Activated CD8-positive, alpha-beta memory T cell treated with anti-CD3 and anti-CD28 coated beads, Interleukin-2, amount 10 ng/mL, durations not matched to agents 7 days and 5 days (primary cell): ENCODE measurements at regions not wholly inside any gene's neighbourhood (a gene's known extent, or its start where the extent isn't known, plus 50 kb on each side); places are given as distances from the start of the nearest gene placed in this dataset.

Experiments used
- ATAC-seq: fragments of 150-1000 bp; cut with Tn5 transposase; one replicate; pipeline ENCODE4 v1.10.0; 2021; ENCODE audit warnings: moderate library complexity
- CTCF ChIA-PET: fragments of 350-600 bp; sonication (Branson Sonifier 250); formaldehyde crosslinking; loops from one replicate; lab custom pipeline; 2021; ENCODE audit warnings: antibody characterized with exemption; lab: Charles Lee
- DNase-seq: peaks from one replicate; pipeline ENCODE4 v3.0.0-alpha.2; 2020
- H3K27ac Mint-ChIP-seq: one replicate; pipeline ENCODE4 v1.8.0; 2021; ENCODE audit warnings: mild to moderate bottlenecking, mixed read lengths
- H3K27me3 Mint-ChIP-seq: one replicate; pipeline ENCODE4 v1.8.0; 2021; ENCODE audit warnings: mixed read lengths
- H3K36me3 Mint-ChIP-seq: one replicate; pipeline ENCODE4 v1.8.0; 2021; ENCODE audit warnings: mild to moderate bottlenecking, mixed read lengths
- H3K4me1 Mint-ChIP-seq: one replicate; pipeline ENCODE4 v1.8.0; 2021; ENCODE audit warnings: mixed read lengths
- H3K4me3 Mint-ChIP-seq: one replicate; pipeline ENCODE4 v1.8.0; 2021; ENCODE audit warnings: mild to moderate bottlenecking, moderate library complexity, mixed read lengths
- H3K9me3 Mint-ChIP-seq: one replicate; pipeline ENCODE4 v1.8.0; 2022; ENCODE audit warnings: low read depth, mixed read lengths

GRCh38 chr3:137249311-137249940, 291.6 kb downstream of the IL20RB start:
- CTCF ChIA-PET, result no interaction called here
- Mint-ChIP-seq H3K4me3 (no peak overlapping the region), H3K36me3 (no peaks in the 10 kb centered on the region)

DNA sequence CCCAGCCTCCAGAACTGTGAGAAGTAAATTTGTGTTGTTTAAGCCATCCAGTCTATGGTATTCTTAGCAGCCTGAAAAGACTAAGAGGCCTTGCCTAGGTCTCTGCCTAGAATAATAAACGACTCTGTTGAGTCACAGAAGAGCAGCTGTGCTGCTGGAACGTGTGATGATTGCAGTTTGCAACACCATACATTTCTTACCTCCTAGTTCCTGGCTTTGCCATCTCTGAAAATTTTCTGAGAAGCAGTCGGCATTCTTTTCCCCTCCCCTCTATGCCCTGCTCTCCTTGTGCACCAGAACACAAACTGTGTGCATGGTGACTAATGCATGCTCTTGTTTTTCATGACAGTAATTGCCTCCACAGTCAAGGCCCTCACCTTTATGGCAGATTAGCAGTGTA, 301.3 kb downstream of the IL20RB start:
- DNase-seq (no peak), ATAC-seq (no peak)
- Mint-ChIP-seq H3K4me3 (no peak overlapping the region), H3K4me1 (no peaks in the 10 kb centered on the region), H3K27me3 (no peaks in the 10 kb centered on the region), H3K9me3 (no peaks in the 10 kb centered on the region), H3K36me3 (no peaks in the 10 kb centered on the region), H3K27ac (no peak overlapping the region)
- CTCF ChIA-PET, result no interaction called here

More at GRCh38 chr3:137249311-137249940, 291.6 kb downstream of the IL20RB start:
- Mint-ChIP-seq H3K4me1 (no peaks in the 10 kb centered on the region), H3K27ac (no peak overlapping the region), H3K27me3 (no peaks in the 10 kb centered on the region), H3K9me3 (no peaks in the 10 kb centered on the region)
- DNase-seq, result no peak
- no peak for ATAC-seq

DNA sequence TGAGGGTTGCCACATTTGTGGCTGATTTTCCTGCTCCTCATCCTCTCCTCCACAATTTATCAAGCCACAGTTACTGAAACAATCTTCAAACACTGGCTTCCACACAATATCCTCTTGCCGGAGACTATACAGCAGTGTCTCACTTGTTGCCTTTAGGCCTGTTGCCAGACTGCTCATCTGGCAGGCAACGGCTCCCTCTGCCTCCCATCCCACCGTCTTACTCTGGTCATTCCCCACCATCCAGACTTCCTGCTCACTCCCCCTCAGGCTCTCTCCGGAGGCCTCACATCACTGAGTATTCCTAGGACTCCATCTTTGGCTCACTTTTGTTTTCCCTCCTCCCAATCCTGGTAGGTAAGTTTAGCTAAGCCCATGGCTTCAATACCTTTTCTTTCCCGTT, 301.9 kb downstream of the IL20RB start:
- no peak for DNase-seq
- H3K4me3 Mint-ChIP-seq, result no peak overlapping the region
- no peaks in the 10 kb centered on the region for H3K27me3 Mint-ChIP-seq
- no peak overlapping the region for H3K27ac Mint-ChIP-seq
- CTCF ChIA-PET, result no interaction called here
- H3K9me3 Mint-ChIP-seq, result no peaks in the 10 kb centered on the region
- H3K36me3 Mint-ChIP-seq, result no peaks in the 10 kb centered on the region
- no peaks in the 10 kb centered on the region for H3K4me1 Mint-ChIP-seq
- no peak for ATAC-seq

DNA sequence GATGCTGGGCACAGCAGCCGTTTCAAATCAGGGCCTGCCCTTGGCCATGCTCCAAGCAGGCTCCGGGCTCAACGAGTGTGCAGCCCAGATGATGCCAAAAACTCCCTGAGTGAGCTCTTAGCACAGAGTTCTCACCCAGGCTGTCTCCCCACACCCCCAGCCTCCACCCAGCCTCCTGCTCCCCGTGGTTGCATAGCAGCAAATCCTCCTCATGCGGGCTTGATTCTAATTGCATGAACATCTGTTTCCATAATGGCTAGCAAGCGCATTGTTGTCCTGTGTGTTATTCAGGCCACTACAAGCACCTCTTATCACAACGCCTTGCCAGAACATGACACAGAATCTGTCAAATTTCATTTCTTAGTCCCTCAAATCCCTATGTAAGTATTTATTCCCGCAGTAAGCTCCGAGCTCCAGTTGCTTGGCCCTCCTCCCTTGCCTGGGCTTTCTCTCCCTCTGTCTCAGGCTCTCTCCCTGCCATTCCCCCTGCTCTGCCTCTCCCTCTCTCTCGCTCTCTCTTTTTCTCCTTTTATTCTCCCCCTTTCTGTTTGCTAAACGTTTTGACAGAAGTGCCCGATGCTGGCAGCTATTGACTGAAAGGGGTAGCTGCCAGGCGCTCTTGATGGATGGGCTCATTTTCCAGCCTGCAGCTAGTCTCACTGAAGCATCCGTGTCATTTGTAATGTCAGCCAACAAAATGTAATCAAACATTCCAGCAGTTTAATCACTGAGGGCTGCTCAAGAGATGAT, 306.5 kb downstream of the IL20RB start:
- H3K36me3 Mint-ChIP-seq, result no peaks in the 10 kb centered on the region
- H3K27me3 Mint-ChIP-seq, result no peaks in the 10 kb centered on the region
- H3K4me1 Mint-ChIP-seq, result no peaks in the 10 kb centered on the region
- ATAC-seq, result no peak
- no peak for DNase-seq
- H3K4me3 Mint-ChIP-seq, result no peak overlapping the region
- H3K9me3 Mint-ChIP-seq, result no peaks in the 10 kb centered on the region
- CTCF ChIA-PET, result no interaction called here
- H3K27ac Mint-ChIP-seq, result no peak overlapping the region

DNA sequence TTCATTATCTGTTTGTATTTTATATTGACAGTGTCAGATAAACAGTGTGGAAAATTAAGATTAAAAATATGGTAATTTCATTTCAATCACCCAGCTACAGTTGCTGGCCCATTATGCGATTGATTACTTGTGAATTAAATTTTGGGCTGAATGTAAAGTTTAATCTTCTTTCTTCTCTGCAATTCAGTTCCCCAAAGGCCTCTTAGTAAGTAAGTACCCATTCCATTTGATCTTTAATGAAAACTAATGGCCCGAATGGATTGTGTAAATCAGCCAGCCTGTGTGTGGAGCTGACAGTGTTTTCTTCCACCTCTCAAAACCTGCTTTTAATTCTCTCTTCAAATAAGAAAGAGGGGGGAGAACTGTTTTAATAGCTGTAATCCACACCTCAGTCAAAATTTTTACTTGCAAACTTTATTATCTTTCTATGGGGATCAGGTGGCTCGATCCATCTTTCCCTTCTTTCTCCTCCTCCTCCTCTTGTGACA, 307.1 kb downstream of the IL20RB start:
- H3K36me3 Mint-ChIP-seq, result no peaks in the 10 kb centered on the region
- no peaks in the 10 kb centered on the region for H3K9me3 Mint-ChIP-seq
- no peak overlapping the region for H3K4me3 Mint-ChIP-seq
- no peak for ATAC-seq
- no peak for DNase-seq
- H3K27ac Mint-ChIP-seq, result no peak overlapping the region
- CTCF ChIA-PET, result no interaction called here
- H3K4me1 Mint-ChIP-seq, result no peaks in the 10 kb centered on the region
- no peaks in the 10 kb centered on the region for H3K27me3 Mint-ChIP-seq

DNA sequence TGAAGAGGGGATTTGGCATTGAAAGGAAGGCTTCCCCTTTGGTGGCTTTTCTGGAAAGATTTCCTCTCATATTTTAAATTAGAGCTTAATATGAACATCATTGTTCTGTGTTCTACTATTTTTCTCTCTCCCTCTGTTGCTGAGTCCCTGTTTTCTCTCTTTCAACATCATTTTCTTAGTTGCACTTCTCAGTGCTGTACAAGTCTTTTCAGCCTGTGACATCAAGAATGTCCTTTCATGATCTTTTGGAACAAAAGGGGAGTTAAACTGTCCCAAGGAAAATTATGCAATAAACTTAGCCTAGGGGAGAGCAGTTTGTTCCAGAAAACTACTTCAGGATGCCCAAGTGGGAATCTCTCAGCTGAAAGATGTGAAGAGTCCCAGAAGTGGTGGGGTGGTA, 325.1 kb downstream of the IL20RB start:
- CTCF ChIA-PET, result no interaction called here
- DNase-seq (no peak), ATAC-seq (no peak)
- Mint-ChIP-seq H3K36me3 (no peaks in the 10 kb centered on the region), H3K4me3 (no peak overlapping the region), H3K9me3 (no peaks in the 10 kb centered on the region), H3K4me1 (no peaks in the 10 kb centered on the region), H3K27ac (no peak overlapping the region), H3K27me3 (no peaks in the 10 kb centered on the region)

DNA sequence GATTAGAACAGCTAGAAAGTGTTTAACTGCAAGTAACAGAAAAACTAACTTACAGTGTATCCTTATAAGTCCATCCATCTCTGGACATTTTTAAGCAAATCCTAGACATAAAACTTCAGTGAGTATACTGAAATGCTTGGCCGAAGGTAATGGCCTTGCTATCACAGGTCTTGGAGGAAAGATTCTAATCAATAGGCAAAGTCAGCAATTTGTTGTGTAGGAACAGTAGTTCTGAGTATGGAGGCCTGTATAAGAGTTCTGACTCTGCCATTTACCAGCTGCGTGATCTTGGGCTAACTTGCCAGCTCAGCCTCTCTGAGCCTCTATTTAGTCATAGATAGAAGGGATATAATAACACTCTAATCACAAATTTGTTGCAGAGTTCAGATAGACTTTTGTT, 328.1 kb downstream of the IL20RB start:
- CTCF ChIA-PET, result no interaction called here
- ATAC-seq (no peak), DNase-seq (no peak)
- H3K36me3 Mint-ChIP-seq, result no peaks in the 10 kb centered on the region
- no peak overlapping the region for H3K4me3 Mint-ChIP-seq
- no peak overlapping the region for H3K27ac Mint-ChIP-seq
- no peaks in the 10 kb centered on the region for H3K4me1 Mint-ChIP-seq
- H3K9me3 Mint-ChIP-seq, result no peaks in the 10 kb centered on the region
- H3K27me3 Mint-ChIP-seq, result no peaks in the 10 kb centered on the region

GRCh38 chr3:137293086-137293485, 335.3 kb downstream of the IL20RB start:
- ATAC-seq, result no peak
- DNase-seq, result no peak
- H3K9me3 Mint-ChIP-seq, result no peaks in the 10 kb centered on the region
- CTCF ChIA-PET, result no interaction called here
- H3K4me3 Mint-ChIP-seq, result no peak overlapping the region
- no peaks in the 10 kb centered on the region for H3K36me3 Mint-ChIP-seq
- H3K27me3 Mint-ChIP-seq, result no peaks in the 10 kb centered on the region
- H3K4me1 Mint-ChIP-seq, result no peaks in the 10 kb centered on the region
- no peak overlapping the region for H3K27ac Mint-ChIP-seq

- no peak overlapping the region for H3K27ac Mint-ChIP-seq
- no peaks in the 10 kb centered on the region for H3K4me1 Mint-ChIP-seq
- H3K9me3 Mint-ChIP-seq, result no peaks in the 10 kb centered on the region
- CTCF ChIA-PET, result no interaction called here
- ATAC-seq (no peak), DNase-seq (no peak)
- H3K36me3 Mint-ChIP-seq, result no peaks in the 10 kb centered on the region
- no peaks in the 10 kb centered on the region for H3K27me3 Mint-ChIP-seq
- H3K4me3 Mint-ChIP-seq, result no peak overlapping the region
Measured at GRCh38 chr3:137294139-137294538, 336.4 kb downstream of the IL20RB start.

GRCh38 chr3:137294839-137295238, 337.1 kb downstream of the IL20RB start:
- Mint-ChIP-seq H3K4me1 (no peaks in the 10 kb centered on the region), H3K9me3 (no peaks in the 10 kb centered on the region), H3K27me3 (no peaks in the 10 kb centered on the region), H3K36me3 (no peaks in the 10 kb centered on the region), H3K4me3 (no peak overlapping the region), H3K27ac (no peak overlapping the region)
- CTCF ChIA-PET, result no interaction called here
- DNase-seq, result no peak
- ATAC-seq, result no peak

GRCh38 chr3:137295336-137295735, 337.6 kb downstream of the IL20RB start:
- Mint-ChIP-seq H3K4me3 (no peak overlapping the region), H3K36me3 (no peaks in the 10 kb centered on the region), H3K27ac (no peak overlapping the region), H3K4me1 (no peaks in the 10 kb centered on the region), H3K27me3 (no peaks in the 10 kb centered on the region), H3K9me3 (no peaks in the 10 kb centered on the region)
- no peak for ATAC-seq
- no peak for DNase-seq
- CTCF ChIA-PET, result no interaction called here

GRCh38 chr3:137296116-137296515, 338.3 kb downstream of the IL20RB start:
- Mint-ChIP-seq H3K9me3 (no peaks in the 10 kb centered on the region), H3K27ac (no peak overlapping the region), H3K4me1 (no peaks in the 10 kb centered on the region), H3K4me3 (no peak overlapping the region), H3K36me3 (no peaks in the 10 kb centered on the region), H3K27me3 (no peaks in the 10 kb centered on the region)
- CTCF ChIA-PET, result no interaction called here
- ATAC-seq (no peak), DNase-seq (no peak)

DNA sequence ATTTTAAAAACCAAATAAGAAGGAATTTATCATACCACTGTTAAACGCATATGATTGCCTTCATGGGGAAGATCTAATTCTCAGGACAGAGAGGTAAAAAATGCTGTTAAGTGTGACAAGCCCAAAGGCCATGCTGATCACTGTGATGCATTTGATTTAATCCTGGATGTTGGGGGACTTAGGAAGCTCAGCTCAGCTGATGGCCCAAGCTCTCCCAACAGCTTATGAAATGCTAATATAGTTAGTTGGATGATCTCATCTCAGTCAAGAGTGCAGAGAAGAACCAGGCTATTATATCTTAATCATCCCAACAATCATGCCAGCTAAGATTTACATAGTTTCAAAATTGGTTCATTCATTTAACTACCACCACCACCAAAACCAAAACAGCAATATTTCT, 340.0 kb downstream of the IL20RB start:
- CTCF ChIA-PET, result no interaction called here
- H3K27ac Mint-ChIP-seq, result no peak overlapping the region
- no peak for ATAC-seq
- no peak overlapping the region for H3K4me3 Mint-ChIP-seq
- no peak for DNase-seq
- no peaks in the 10 kb centered on the region for H3K4me1 Mint-ChIP-seq
- no peaks in the 10 kb centered on the region for H3K27me3 Mint-ChIP-seq
- H3K9me3 Mint-ChIP-seq, result no peaks in the 10 kb centered on the region
- H3K36me3 Mint-ChIP-seq, result no peaks in the 10 kb centered on the region

- DNase-seq (no peak), ATAC-seq (no peak)
- no peaks in the 10 kb centered on the region for H3K36me3 Mint-ChIP-seq
- H3K27ac Mint-ChIP-seq, result no peak overlapping the region
- H3K4me3 Mint-ChIP-seq, result no peak overlapping the region
- no peaks in the 10 kb centered on the region for H3K4me1 Mint-ChIP-seq
- H3K9me3 Mint-ChIP-seq, result no peaks in the 10 kb centered on the region
- CTCF ChIA-PET, result no interaction called here
- no peaks in the 10 kb centered on the region for H3K27me3 Mint-ChIP-seq
Measured at GRCh38 chr3:137300703-137301102, 342.9 kb downstream of the IL20RB start.
